Activated CD8-positive, alpha-beta memory T cell treated with anti-CD3 and anti-CD28 coated beads, Interleukin-2, amount 50 U/mL, for 24 hours (primary cell): ENCODE measurements at regions not wholly inside any gene's neighbourhood (a gene's known extent, or its start where the extent isn't known, plus 50 kb on each side); places are given as distances from the start of the nearest gene placed in this dataset.

Source experiments
- DNase-seq: peaks from one replicate; pipeline ENCODE4 v3.0.0-alpha.2; 2020; ENCODE audit errors: extremely low read depth

DNA sequence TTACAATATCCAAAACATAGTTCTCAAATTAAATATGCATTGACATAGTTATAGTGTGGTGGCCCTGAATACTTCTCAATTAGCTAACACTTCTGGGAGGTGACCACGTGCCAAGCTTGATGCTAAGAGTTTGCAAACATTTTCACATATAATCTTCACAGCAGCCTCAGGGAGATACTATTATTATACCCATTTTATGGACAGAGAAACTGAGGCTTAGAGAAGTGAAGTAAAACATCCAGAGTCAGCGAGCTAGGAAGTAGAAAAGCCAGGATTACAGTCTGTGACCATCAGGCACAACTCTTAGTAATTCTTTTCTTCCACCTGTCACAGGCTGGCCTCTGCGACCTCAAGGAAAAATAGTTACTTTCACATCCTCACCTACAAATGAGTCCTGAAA, 102.2 kb upstream of the IRX6 start:
- DNase-seq = no peak

DNA sequence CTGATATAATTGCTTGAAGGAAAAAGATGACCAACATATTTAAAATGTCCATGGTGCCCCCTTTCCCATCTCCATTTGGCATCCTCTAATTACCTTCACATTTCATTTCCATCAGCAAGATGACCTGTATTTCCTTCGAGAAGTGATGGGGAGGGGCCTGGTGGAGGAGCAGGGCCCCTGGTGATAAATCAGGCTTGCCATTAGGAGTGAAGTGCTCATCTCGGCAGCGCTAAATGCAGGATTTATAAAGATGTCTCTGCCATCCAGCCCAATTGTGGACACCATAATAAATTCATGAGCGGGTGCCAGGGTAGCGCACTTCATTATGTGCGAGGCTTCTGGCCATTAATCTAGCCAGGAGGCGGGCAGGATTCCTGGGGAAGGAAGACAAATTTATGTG, 101.5 kb upstream of the IRX6 start:
- no peak for DNase-seq

DNA sequence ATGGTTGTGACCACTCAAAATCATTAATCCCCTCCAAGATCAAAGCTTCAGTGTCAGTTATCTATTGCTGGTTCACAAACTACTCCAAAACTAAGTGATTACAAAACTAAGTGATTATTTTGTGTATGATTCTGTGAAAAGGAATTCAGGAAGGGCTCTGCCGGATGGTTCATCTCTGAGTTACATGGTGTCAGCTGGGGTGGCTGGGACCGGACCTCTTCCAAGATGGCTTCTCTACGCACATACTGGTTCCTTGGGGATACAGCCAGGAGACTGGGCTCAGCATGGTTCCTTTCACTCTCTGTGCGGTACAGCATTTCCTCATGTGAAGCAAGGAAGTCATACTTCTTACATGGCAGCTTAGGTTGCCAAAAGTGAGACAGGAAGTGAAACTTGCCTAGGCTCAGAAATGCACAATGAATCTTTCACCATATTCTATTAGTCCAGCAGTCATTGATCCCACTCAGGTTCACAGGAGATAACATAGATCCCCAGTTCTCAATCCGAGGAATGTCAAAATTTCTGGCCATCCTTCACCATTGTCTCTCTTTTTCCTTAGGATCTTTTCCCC, 97.9 kb upstream of the IRX6 start:
- no peak for DNase-seq

DNA sequence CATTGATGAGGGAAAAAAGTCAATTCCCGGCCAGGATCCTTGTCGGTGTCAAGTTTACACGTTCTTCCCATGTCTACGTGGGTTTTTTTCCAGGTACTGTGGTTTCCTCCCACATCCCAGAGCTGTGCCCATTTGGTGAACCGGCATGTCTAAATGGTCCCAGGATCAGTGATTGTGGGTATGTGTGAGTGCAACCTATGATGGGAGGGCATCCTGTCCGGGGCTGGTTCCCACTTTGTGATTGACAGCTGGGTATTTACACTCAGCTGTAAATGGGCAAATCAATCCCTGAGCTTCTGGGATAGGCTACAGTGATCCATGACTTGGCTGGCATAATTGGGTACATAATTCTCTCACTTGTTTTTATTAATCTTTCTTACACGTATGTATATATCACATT, 91.2 kb upstream of the IRX6 start:
- DNase-seq = no peak

DNA sequence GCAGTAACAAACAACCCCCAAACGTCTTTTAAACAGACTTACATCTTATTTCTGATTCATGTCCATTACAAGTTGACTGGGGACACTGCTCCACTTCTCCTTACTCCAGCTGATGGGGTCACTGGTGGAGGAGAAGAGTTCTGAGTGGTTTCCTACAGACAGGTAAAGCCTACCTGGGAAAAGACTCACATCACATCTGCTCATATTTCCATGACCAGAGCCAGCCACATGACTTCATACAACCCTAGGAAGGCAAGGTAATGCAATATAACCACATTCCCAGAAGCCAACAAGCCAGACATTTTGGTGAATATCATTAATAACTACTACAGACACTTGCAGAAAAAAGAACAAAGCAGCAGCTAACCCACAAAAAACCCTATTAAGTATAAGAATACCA, 90.5 kb upstream of the IRX6 start:
- DNase-seq = no peak

DNA sequence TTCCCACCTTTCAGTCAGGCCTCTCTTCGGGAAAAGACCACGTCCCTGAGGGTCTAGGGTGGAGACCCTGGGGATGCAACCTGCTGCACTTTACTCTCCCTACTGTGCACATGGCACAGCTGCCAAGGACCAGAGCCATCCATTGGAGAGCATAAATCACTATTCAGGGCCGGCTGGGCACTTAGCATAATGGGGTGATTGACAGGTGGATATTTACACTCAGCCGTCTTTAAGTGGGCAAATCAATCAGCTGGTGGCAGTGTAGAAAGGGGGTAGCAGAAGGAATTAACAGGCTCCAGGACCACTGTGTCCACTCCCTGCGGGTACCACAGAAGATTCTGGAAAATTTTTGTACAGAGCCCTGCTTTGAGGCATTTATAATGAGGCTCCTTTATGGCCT, 87.3 kb upstream of the IRX6 start:
- no peak for DNase-seq

DNA sequence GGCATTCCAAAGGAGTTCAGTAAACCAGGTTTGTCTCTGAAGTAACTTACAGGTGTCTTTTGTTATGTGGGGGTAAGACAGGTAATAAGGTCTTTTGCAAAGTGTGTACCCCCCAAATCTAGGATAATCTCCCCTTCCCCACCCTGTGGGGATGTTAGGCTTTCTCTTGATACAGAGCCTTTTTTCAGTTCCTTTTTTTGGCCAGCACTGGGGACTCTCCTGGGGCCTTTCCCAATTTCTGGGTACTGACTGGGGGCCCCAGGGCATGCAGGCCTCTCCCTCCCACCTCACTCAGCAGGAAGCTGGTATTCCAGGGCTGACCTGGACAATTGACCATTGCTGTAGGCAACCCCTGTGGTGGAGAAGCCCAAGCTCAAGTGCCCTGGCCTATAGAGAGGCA, 84.3 kb upstream of the IRX6 start:
- DNase-seq = no peak

DNA sequence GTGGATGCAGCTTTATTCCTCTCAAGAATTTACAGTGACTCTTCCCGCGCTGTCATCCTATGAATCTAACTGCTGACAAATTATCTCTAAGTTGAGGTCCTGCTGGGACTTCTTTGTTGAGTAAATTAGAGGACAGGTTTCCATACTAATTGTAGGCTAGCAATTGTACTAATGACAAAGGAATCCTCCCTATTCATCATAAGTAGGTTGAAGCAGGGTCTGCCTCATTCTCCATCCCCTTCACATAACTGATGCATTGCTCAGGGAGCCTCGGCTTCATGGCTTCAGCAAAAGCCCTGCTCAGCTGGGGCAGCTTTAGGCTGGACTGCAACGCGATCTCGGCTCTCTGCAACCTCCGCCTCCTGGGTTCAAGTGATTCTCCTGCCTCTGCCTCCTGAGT, 83.1 kb upstream of the IRX6 start:
- DNase-seq = no peak

DNA sequence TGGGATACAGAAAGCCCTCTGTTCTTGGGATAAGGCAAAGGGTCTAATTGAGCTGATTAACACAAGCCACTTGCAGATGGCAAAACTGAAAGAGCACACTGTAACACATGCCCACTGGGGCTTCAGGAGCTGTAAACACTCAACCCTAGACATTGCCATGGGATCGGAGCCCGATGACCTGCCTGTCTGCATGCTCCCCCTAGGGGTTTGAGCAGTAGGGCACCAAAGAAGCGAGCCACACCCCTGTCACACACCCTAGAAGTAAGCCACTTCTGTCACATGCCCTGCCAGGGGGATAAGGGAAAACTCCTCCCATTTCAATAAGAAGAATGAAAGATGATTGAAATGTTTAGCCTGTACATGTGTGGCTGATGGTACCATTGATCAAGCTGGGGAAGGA, 81.3 kb upstream of the IRX6 start:
- no peak for DNase-seq

DNA sequence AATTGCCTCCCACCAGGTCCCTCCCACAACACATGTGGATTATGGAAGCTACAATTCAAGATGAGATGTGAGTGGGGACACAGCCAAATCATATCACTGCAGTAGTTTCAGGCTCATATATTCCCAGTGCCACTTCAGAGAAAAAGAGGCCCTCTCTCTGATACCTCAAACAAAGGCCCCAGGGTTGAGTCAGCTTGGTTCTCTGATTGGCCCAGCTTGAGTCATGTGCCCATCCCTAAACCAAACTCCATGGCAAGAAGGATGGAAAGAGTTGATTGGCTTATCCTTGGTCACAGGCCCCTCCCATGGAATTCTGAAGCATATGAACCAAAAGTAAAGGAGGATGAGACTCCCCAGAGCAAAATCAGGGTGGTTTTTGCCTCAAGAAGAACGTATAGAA, 75.9 kb upstream of the IRX6 start:
- DNase-seq = no peak

DNA sequence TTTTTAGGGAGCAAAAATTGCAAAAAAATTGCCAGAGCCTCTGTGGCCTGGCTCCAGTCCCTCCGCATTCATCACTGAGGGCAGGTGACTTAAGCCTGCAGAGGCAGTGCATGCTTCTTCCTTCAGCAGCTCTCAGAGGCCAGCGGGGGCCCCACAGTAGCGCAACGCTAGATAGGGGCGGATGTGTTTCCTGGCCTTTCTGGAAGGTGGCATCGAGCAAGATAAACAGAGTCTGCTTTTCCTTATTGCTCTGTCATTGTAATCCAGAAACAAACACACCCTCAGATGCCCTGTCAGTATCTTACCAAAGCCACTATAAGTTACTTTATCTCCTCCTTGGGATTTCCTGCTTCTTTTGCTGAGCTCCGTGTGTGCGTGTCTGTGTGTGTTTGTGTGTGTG, 75.5 kb upstream of the IRX6 start:
- DNase-seq = no peak

DNA sequence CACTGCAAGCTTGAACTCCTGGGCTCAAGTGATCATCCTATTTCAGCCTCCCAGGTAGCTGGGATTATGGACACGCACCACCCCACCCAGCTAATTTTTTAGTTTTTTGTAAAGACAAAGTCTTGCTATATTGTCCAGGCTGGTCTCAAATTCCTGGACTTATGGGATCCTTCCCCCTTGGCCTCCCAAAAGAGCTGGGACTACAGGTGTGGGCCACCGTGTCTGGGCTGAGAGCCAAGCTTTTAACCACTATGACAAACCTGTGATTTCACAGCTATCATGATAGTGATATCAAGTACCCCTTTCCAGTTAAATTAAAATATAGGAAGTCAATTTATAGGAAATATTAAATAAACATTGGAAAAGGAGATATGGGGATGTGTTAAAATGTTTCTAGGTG, 74.6 kb upstream of the IRX6 start:
- DNase-seq = no peak

DNA sequence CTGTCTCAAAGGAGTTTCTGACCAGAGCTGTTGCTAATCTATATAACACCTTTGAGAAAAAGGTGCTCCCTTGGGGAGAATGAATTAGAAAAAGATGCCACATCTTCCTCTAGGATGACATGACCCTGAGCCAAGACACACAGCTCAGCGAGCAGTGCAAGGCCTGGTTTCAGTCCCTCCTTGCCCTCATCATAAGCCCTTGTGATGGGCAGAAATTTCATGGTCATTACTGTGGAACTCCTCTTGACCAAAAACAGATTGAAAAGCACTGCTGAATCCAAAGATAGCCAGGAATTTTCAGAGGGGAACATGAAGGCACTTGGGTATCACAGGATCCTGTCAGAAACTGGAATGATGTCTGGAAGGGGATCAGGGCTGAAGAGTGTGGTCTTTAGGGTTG, 74.1 kb upstream of the IRX6 start:
- no peak for DNase-seq

DNA sequence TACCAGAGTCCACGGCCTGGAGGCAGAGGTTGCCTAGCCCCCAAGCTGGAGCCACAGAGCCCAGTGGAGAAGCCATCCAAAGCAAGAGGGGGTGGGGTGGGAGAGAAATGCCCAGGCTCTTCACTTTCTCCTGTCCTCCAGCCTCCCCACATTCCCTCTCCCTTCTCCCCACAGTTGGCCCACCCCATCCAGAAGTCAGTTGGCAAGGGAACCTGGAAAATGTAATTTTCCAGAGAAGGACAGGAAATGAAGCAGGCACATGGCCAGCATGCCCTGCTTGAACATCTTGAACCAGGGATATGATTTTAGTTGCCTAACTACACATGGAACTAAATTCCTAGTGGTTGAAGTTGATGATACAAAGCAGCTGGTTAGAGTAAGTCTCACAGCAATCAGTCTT, 73.3 kb upstream of the IRX6 start:
- no peak for DNase-seq

DNA sequence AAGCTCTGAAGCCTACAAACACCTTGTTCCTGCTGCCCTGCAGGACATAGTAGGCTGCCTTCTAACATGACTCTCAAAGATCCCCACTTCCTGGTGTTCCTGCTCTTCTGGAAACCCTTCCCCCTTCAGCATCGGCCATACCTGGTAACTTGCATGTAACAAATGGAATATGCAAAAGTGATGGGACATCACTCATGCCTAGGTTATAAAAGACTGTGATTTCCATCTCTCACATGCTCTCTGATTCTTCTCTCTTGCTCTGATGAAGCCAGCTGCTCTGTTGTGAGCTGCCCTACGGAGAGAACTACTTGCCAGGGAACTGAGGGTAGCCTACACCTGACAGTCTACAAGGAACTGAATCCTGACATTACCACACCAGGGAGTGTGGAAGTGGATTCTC, 72.9 kb upstream of the IRX6 start:
- DNase-seq = no peak

DNA sequence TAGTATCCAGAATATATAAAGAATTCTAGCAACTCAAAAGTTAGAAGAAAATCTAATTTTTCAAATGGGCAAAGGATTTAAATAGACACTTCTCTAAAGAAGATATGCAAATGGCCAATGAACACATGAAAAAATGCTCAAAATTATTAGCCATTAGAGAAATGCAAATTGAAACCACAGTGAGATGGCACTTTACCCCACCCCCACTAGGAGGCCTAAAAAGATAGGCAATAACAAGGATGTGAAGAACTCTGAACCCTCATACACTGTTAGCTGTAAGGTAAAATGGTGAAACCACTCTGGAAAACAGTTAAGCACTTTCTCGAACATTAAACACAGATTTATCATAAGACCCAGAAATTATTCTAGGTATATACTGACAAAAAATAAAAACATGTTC, 71.4 kb upstream of the IRX6 start:
- DNase-seq = no peak

DNA sequence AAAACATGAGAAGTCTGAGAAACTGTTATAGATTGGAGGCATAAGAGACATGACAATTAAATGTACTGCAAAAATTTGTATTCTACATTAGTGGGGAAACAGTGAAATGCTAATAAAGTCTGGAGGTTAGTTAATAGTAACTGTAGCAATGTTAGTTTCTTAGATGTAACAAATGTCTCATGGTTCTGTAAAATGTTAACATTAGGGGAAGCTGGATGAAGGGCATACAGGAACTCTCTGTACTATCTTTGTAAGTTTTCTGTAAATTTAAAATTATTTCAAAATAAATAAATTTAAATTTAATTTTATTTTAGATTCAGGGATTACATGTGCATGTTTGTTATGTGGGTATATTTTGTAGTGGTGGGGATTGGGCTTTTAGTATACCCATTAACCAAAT, 70.0 kb upstream of the IRX6 start:
- DNase-seq = no peak

DNA sequence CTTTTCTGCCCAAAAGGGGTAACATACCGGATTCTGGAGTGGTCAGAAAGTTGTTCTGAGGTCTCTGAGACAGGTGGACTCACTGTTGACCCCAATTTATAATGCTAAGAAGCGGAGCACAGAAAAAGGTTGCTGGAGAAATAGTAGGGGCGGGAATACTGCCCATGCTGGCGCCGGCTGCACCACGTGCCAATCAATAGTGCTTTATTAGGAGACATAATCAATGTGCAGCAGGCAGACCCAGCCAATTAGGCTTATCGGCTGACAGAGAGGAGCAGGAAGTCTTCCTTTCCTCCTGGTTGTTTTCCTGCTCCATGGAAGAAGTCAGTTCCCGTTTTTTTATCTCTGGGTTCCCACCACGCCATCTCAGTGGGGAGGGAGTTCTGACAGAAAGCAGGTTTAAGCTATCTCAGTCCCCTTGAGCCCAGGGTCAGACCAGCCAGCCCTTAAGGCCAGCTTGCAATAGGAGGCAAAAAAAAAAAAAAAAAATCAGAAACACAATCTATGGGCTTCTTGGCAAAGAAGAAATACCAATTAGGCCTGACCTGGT, 68.2 kb upstream of the IRX6 start:
- DNase-seq = no peak

DNA sequence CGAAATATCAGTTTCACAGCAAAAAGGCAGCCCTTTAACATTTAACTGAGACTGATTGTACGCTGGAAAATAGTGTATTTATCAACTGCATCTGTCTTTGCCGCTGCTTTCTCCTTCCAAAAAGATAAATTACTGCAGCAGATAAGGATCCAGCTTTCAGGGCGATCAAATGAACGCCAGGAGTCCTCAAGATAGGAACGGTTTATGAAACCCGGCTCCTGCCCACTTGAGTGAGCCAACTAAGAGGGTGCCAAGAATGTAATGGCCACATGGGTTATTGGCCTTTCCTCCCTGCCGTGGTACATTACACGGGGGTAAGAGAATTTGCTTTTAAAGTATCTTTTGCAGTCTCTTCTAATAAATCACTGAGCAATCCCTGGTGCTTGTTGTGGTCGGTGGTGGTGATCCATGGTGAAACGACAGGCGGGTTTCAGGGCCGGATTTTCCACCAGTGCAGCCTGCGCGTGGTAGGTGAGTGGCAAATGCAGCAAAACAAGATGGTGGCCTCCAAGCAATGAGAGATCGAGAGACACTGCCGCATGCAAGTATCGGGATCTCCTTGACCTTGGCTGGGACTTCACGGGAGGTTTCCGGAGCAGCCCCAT, 67.5 kb upstream of the IRX6 start:
- no peak for DNase-seq

DNA sequence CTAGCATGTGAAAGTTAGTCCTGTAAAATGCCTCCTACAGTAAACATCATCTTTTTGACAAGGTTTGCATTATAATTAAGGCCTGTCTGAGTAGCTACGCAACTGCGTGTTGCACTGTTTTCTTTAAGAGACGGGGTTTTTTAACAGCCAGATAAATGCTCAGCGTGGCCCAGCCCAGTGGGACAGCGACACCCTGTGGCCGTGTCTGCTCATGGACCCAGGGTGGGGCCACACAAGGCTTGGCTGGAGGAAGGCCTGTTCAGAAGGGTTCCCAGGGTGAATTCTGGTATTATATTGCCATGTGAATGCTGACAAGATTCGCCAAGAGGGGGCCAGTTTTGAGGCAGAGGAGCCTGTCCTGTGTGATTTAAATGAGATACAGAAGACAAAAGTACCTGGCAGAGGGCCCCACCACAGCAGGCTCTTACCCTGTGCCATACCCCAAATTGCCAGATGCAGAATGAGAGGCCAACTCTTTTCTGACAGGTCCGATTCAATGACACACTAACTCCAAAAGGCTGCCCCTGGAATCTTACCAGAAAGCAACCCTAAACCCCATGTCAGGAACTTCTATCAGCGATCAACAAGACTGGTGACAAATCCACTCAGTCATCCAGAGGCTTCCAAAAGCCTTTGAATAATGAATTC, 65.9 kb upstream of the IRX6 start:
- peak; percentile 14 for DNase-seq

DNA sequence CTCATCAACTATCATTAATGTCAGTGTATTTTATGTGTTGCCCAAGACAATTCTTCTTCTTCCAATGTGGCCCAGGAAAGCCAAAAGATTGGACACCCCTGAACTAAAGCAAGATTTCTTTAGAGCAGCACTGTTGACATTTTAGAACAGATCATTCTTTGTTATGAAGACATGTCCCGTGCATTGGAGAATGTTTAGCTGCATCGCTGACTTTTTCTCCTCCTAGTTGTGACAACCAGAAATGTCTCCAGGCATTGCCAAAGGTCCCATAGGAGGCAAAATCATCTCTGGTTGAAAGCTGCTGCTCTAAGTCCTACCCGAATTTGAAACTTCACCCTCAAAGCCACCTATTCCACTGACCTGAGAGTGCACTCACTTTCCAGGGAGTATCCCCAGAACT, 62.7 kb upstream of the IRX6 start:
- no peak for DNase-seq

DNA sequence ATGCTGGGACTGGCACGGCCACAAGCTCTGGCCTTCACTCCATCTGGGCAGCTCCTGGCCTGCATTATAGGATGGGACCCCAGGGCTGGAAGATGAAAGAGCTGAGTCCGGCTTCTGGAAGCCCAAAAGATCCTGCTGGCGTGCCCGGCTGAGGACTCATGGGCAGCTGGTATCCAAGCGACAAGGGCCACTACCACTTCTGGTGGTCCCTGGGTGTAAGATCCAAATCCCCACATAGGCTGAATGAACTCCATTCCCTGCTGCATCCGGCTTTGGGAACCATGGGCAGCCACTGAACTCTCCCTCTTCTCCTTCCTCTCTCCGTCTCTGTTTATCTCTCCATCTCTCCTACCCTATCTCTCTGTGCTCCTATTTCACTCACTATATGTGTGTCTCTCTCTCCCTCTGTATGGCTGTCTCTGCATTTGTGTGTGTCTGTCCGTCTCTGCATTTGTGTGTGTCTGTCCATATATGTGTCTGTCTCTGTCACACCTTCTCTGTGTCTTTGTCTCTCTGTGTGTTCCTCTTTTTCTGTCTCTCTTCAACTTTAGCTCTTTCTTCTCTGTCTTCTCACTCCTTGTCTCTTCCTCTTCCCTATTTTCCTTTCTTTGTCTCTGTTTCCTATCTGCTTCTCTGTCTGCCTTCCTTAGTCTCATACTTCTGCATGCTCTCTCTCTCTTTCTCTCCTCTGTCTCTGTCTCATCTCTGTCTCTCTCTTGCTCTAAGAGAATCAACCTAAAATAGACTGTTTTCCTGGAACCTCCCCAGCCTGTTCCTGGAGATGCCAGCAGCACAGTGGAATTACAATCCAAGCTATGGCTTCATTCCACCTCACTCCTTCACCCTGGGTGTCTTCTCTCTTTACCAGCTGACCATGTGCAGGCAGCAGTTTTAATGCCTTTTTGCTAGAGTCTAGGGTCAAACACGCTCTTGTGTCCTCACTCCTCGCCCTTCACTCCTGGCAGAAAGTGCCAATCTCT, 60.4 kb upstream of the IRX6 start:
- no peak for DNase-seq
